GM13977 (cell line): ENCODE measurements at regions not wholly inside any gene's neighbourhood (a gene's known extent, or its start where the extent isn't known, plus 50 kb on each side); places are given as distances from the start of the nearest gene placed in this dataset.

Experiments used
- DNase-seq: peaks from one replicate; pipeline ENCODE4 v3.0.0; 2012; ENCODE audit warnings: low spot score
- CTCF ChIP-seq: IDR thresholded peaks from 2 replicates; pipeline ENCODE4 v1.5.1; 2012; ENCODE audit warnings: mild to moderate bottlenecking, control low read depth; ENCODE audit not compliant: insufficient read depth; ENCODE audit errors: extremely low read depth, missing control alignments
- in situ Hi-C: fragments of 300-500 bp; cut with MboI; formaldehyde crosslinking; loops from one replicate; pipeline ENCODE4 v1.12.0; 2022; ENCODE audit warnings: low sequenced_read_pairs, low pct_unique_long_range_greater_than_20kb, mixed read lengths, inconsistent platforms; ENCODE audit not compliant: unreplicated experiment

DNA sequence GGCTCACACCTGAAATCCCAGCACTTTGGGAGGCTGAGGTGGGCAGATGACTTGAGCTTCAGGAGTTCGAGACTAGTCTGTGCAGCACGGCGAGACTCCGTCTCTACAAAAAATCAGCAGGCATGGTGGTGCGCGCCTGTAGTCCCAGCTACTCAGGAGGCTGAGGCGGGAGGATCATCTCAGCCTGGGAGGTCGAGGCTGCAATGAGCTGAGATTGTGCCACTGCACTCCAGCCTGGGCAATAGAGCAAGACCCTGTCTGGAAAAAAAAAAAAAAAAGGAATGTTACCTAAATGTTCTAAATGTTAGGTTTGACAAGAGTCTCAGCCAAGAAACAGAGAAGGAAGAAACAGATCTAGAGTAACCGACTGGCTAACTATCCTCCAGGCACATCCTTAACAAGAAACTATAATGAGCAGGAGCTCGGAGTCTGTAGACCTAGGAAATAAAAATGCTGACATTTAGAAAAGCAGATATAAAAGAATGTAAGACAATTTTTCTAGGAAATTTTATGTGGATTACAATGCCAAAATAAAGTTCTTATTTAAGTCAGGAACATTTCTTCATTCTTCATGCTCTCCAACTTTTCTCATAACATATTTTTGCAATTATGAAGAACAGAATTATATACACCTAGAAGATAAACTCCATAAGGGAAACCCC is 166.6 kb upstream of the TBCA start:
- DNase-seq: no peak
- TF ChIP-seq CTCF: no peak
- in situ Hi-C loops: no loop called here

DNA sequence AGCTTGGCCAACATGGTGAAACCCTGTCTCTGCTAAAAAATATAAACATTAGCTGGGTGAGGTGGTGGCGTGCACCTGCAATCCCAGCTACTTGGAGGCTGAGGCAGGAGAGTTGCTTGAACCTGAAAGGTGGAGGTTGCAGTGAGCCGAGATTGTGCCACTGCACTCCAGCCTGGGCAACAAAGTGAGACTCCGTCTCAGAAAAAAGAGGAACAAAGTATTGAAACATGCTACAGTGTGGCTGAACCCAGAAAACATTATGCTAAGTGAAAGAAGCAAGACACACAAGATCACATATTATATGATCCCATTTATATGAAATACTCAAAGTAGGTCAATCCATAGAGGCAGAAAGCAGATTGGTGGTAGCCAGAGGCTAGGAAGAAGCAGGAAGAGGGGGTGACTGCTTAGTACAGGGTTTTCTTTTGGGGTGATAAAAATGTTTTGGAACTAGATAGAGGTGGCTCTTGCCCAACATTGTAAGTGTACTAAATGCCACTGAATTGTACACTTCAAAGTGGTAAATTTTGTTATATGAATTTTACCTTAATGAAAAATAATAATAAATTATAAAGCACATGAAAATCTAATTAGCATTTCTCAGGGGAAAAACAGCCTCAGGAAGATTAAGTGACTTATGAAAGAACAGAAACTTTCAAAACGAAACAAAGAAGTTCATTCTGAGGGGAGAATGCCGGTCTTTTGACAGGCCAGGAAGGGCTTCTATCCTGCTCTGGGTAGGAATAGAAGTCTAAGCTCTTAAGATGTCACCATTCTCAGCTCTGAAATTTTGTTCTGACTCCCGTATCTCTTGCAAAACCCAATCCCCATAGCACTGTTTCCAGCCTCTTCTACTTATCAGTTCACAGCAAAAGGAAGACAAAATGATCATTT is 161.1 kb upstream of the TBCA start:
- DNase-seq: peak; percentile 26
- no peak for TF ChIP-seq CTCF
- in situ Hi-C loops: no loop called here

GRCh38 chr5:77936365-77936693 is 160.2 kb upstream of the TBCA start:
- in situ Hi-C loops: no loop called here
- peak; percentile 14 for DNase-seq

GRCh38 chr5:77935506-77936364 is 159.6 kb upstream of the TBCA start:
- in situ Hi-C loops: no loop called here
- peak; percentile 20 for DNase-seq
- TF ChIP-seq CTCF: no peak

More at GRCh38 chr5:77936365-77936693, 160.2 kb upstream of the TBCA start:
- no peak for TF ChIP-seq CTCF

DNA sequence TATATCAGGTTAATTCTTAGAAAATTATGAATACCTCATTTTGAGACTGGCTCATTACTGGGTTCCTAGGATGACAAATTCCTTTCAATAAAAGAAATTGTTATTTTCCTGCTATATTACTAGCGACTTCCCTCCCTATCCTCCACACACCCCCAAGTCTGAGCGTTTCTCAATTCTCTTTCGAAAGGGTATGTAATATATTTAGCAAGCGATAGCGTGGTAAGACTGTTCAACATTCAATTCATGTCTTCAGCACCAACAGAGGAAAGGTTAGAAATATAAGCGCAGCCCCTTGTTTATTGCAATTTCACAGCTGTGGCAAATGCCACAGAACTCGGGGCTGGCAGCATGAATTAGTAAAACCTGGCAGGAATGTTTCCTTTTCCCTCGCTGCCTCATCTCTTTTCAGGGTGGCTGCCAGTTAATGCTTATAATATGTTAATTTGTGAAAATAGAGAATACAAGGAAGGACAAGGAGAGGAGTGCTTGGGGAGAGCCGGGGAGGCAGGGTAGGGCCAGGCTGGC is 152.7 kb upstream of the TBCA start:
- in situ Hi-C loops: no loop called here
- TF ChIP-seq CTCF: no peak
- DNase-seq: no peak

DNA sequence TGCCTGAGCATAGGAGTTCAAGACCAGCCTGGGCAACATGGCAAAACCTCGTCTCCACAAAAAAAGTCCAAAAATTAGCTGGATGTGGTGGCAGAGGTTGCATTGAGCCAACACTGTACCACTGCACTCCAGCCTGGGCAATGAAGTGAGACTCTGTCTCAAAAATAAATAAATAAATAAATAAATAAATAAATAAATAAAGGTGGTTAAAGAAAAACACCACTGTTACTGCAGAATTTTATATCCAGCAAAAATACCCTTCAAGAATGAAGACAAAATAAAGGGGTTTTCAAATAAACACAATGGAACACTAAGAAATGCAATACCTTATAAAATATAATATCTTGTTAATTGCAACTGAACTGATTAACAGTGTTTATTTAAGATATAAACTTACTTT is 150.2 kb upstream of the TBCA start:
- in situ Hi-C loops: no loop called here
- no peak for DNase-seq
- no peak for TF ChIP-seq CTCF
